Neural progenitor cell (in vitro differentiated cells): ENCODE measurements at regions not wholly inside any gene's neighbourhood (a gene's known extent, or its start where the extent isn't known, plus 50 kb on each side); places are given as distances from the start of the nearest gene placed in this dataset.

ENCODE experiments used
- DNase-seq: peaks from one replicate; pipeline ENCODE4 v3.0.0-alpha.2; 2016; ENCODE audit warnings: low spot score
- H2AFZ ChIP-seq: fragments of 200-600 bp; sonication (generic); replicated peaks from 2 replicates; pipeline ENCODE4 v1.6.1; 2016; ENCODE audit warnings: antibody characterized with exemption
- H3F3A ChIP-seq: fragments of 200-600 bp; sonication (generic); 2 replicates; pipeline ENCODE4 v1.6.1; 2016; ENCODE audit warnings: antibody characterized with exemption, low read depth
- H3K27ac ChIP-seq: fragments of 200-600 bp; sonication (generic); 2 replicates; pipeline ENCODE4 v1.5.1; 2016; ENCODE audit warnings: mild to moderate bottlenecking
- H3K27me3 ChIP-seq: fragments of 200-600 bp; sonication (generic); 2 replicates; pipeline ENCODE4 v1.6.1; 2016; ENCODE audit warnings: mild to moderate bottlenecking, moderate library complexity
- H3K36me3 ChIP-seq: fragments of 200-600 bp; sonication (generic); 2 replicates; pipeline ENCODE4 v1.5.1; 2016
- H3K4me1 ChIP-seq: fragments of 200-600 bp; sonication (generic); 2 replicates; pipeline ENCODE4 v1.6.1; 2016; ENCODE audit warnings: mixed run types
- H3K4me2 ChIP-seq: fragments of 200-600 bp; sonication (generic); 2 replicates; pipeline ENCODE4 v1.6.1; 2016
- H3K4me3 ChIP-seq: fragments of 200-600 bp; sonication (generic); 2 replicates; pipeline ENCODE4 v1.5.1; 2016
- H3K79me2 ChIP-seq: fragments of 200-600 bp; sonication (generic); 2 replicates; pipeline ENCODE4 v1.6.1; 2016; ENCODE audit warnings: low read depth
- H3K9ac ChIP-seq: fragments of 200-600 bp; sonication (generic); 2 replicates; pipeline ENCODE4 v1.6.1; 2016
- H3K9me3 ChIP-seq: fragments of 200-600 bp; sonication (generic); 2 replicates; pipeline ENCODE4 v1.5.1; 2016; ENCODE audit warnings: low read depth
- H4K20me1 ChIP-seq: fragments of 200-600 bp; sonication (generic); 2 replicates; pipeline ENCODE4 v1.6.1; 2016; ENCODE audit warnings: low read depth
- H3K27ac Mint-ChIP-seq: 3 replicates; pipeline ENCODE4 v1.8.0; 2021; ENCODE audit warnings: mixed read lengths
- H3K27me3 Mint-ChIP-seq: 2 replicates; pipeline ENCODE4 v1.8.0; 2022; ENCODE audit warnings: low read depth, mild to moderate bottlenecking, inconsistent platforms, moderate library complexity, mixed read lengths; ENCODE audit not compliant: insufficient read depth
- H3K36me3 Mint-ChIP-seq: 3 replicates; pipeline ENCODE4 v1.8.0; 2021; ENCODE audit warnings: mixed read lengths
- H3K4me1 Mint-ChIP-seq: 3 replicates; pipeline ENCODE4 v1.8.0; 2021; ENCODE audit warnings: mixed read lengths
- H3K4me3 Mint-ChIP-seq: 3 replicates; pipeline ENCODE4 v1.8.0; 2021; ENCODE audit warnings: mild to moderate bottlenecking, moderate library complexity, mixed read lengths
- H3K9me3 Mint-ChIP-seq: 3 replicates; pipeline ENCODE4 v1.8.0; 2020; ENCODE audit warnings: mixed read lengths
- EZH2 ChIP-seq: fragments of 200-600 bp; sonication (generic); IDR thresholded peaks from 2 replicates; pipeline ENCODE4 v1.6.1; 2017; ENCODE audit warnings: antibody characterized with exemption, mild to moderate bottlenecking, moderate library complexity
- EZH2phosphoT487 ChIP-seq: fragments of 200-600 bp; sonication (generic); IDR thresholded peaks from 2 replicates; pipeline ENCODE4 v1.6.1; 2017; ENCODE audit warnings: antibody characterized with exemption
- TF ChIP-seq, protein P1 (sequence below): fragments of 200-600 bp; sonication (generic); IDR thresholded peaks from 2 replicates; pipeline ENCODE4 v1.5.1; 2017; ENCODE audit warnings: antibody characterized with exemption, mild to moderate bottlenecking

DNA sequence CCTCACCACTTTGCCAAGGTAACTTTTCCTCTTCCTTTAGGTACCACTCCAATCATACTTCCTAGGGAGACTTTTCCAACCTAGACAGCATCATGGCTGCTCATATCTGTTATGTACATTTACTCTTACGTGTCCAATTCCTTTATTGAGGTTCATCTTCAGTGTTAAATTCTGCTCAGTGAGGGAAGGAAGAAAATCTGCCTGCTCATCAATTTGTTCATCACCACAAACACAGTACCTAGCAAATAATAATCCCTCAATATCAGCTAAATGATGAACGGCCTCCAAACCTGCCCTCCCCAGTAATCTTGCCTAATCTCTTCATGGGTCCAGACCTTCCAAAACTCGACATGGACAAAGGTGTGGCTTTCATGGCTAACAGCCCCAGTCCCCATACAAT, 380.8 kb downstream of the KCTD12 start:
- no peak for DNase-seq
- Mint-ChIP-seq H3K36me3 (no peaks in the 10 kb centered on the region), H3K4me3 (no peak overlapping the region), H3K4me1 (peaks cover 5% of the 10 kb centered on the region), H3K27ac (no peak overlapping the region), H3K9me3 (no peaks in the 10 kb centered on the region), H3K27me3 (no peaks in the 10 kb centered on the region)
- Histone ChIP-seq H3K4me3 (no peak overlapping the region), H3K9me3 (no peaks in the 10 kb centered on the region), H3K27ac (no peak overlapping the region), H3K9ac (no peak overlapping the region), H4K20me1 (no peaks in the 10 kb centered on the region), H3K36me3 (no peaks in the 10 kb centered on the region), H3K4me1 (peaks cover 6% of the 10 kb centered on the region), H3K27me3 (no peaks in the 10 kb centered on the region), H3K4me2 (no peak overlapping the region), H3F3A (no peaks in the 10 kb centered on the region), H3K79me2 (no peaks in the 10 kb centered on the region), H2AFZ (no peak overlapping the region)
- TF ChIP-seq, protein P1, sequence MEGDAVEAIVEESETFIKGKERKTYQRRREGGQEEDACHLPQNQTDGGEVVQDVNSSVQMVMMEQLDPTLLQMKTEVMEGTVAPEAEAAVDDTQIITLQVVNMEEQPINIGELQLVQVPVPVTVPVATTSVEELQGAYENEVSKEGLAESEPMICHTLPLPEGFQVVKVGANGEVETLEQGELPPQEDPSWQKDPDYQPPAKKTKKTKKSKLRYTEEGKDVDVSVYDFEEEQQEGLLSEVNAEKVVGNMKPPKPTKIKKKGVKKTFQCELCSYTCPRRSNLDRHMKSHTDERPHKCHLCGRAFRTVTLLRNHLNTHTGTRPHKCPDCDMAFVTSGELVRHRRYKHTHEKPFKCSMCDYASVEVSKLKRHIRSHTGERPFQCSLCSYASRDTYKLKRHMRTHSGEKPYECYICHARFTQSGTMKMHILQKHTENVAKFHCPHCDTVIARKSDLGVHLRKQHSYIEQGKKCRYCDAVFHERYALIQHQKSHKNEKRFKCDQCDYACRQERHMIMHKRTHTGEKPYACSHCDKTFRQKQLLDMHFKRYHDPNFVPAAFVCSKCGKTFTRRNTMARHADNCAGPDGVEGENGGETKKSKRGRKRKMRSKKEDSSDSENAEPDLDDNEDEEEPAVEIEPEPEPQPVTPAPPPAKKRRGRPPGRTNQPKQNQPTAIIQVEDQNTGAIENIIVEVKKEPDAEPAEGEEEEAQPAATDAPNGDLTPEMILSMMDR: no peak
- TF ChIP-seq EZH2phosphoT487 (no peak), EZH2 (no peak)

GRCh38 chr13:76503766-76504165, 382.4 kb downstream of the KCTD12 start:
- Histone ChIP-seq H3K79me2 (no peaks in the 10 kb centered on the region), H3K4me3 (no peak overlapping the region), H4K20me1 (no peaks in the 10 kb centered on the region), H3K27ac (no peak overlapping the region), H2AFZ (no peak overlapping the region), H3K9ac (no peak overlapping the region), H3K9me3 (no peaks in the 10 kb centered on the region), H3F3A (no peaks in the 10 kb centered on the region), H3K4me1 (peaks cover 6% of the 10 kb centered on the region), H3K4me2 (no peak overlapping the region), H3K36me3 (no peaks in the 10 kb centered on the region), H3K27me3 (no peaks in the 10 kb centered on the region)
- no peaks in the 10 kb centered on the region for H3K27me3 Mint-ChIP-seq
- H3K9me3 Mint-ChIP-seq: no peaks in the 10 kb centered on the region
- no peak overlapping the region for H3K4me3 Mint-ChIP-seq
- H3K4me1 Mint-ChIP-seq: peaks cover 5% of the 10 kb centered on the region
- no peak overlapping the region for H3K27ac Mint-ChIP-seq
- no peaks in the 10 kb centered on the region for H3K36me3 Mint-ChIP-seq
- no peak for DNase-seq
- TF ChIP-seq EZH2 (no peak), EZH2phosphoT487 (no peak)
- TF ChIP-seq, protein P1: no peak

GRCh38 chr13:76503291-76503690, 382.9 kb downstream of the KCTD12 start:
- Histone ChIP-seq H3K9me3 (no peaks in the 10 kb centered on the region), H4K20me1 (no peaks in the 10 kb centered on the region), H3K4me2 (no peak overlapping the region), H3K79me2 (no peaks in the 10 kb centered on the region), H3K4me3 (no peak overlapping the region), H3K36me3 (no peaks in the 10 kb centered on the region), H3K27me3 (no peaks in the 10 kb centered on the region), H3F3A (no peaks in the 10 kb centered on the region), H2AFZ (no peak overlapping the region), H3K9ac (no peak overlapping the region), H3K27ac (no peak overlapping the region), H3K4me1 (peaks cover 6% of the 10 kb centered on the region)
- H3K4me1 Mint-ChIP-seq: peaks cover 5% of the 10 kb centered on the region
- TF ChIP-seq, protein P1: no peak
- TF ChIP-seq EZH2 (no peak), EZH2phosphoT487 (no peak)
- no peak overlapping the region for H3K4me3 Mint-ChIP-seq
- H3K9me3 Mint-ChIP-seq: no peaks in the 10 kb centered on the region
- no peaks in the 10 kb centered on the region for H3K27me3 Mint-ChIP-seq
- no peak overlapping the region for H3K27ac Mint-ChIP-seq
- DNase-seq: no peak
- H3K36me3 Mint-ChIP-seq: no peaks in the 10 kb centered on the region
